GM18520 (cell line): ENCODE measurements at regions not wholly inside any gene's neighbourhood (a gene's known extent, or its start where the extent isn't known, plus 50 kb on each side); places are given as distances from the start of the nearest gene placed in this dataset.

Experiments used
- ATAC-seq: cut with Tn5 transposase; IDR thresholded peaks from one replicate; pipeline ENCODE4 v1.9.1; 2021; ENCODE audit not compliant: unreplicated experiment

- ATAC-seq = no peak
These were observed 96.1 kb downstream of the ARL4A start for GRCh38 chr7:12783421-12784095.

GRCh38 chr7:12785473-12785872 is 98.0 kb downstream of the ARL4A start:
- ATAC-seq = no peak

DNA sequence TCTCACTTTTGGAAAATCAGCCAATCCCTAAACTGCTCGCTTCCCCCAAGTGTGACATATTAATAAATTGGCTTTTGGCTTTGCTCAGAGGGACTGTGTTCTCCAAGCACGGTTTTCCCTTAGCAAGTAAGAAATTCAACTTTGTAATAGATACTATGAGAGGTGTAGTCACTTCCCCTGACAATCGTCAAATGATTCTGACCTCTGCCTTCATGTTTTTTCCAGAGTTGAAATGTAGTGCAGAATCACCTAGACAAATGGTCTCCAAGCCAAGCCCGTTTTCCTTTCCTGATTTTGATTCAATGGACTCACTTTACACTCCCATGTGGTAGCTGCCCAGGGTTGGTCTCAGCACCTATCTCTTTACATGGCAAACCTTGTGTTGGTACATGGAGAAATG is 99.1 kb downstream of the ARL4A start:
- ATAC-seq = no peak

GRCh38 chr7:12788171-12788570 is 100.7 kb downstream of the ARL4A start:
- ATAC-seq = no peak

GRCh38 chr7:12788591-12788990 is 101.2 kb downstream of the ARL4A start:
- no peak for ATAC-seq

DNA sequence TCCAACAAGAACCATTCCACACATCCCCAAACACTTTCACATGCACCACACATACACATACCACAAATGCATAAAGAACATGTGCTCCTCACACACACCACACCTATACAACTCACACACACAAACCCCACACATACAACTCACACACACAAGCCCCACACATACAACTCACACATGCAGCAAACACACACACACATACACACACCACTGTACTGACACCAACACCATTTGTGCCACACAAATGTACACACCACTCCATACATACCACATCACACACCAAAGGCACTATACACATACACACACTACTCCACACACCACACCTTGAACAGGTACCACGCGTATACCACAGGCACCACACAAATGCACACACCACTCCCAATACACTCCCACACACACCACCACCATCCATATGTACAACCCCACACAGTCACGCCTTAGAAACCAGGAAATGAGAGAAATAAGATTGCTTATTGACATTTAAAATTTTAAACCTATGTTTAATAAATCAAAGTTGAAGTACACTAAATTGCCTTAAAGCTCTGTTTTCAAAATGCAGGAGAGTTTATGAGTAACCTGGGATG is 107.4 kb downstream of the ARL4A start:
- ATAC-seq = no peak

DNA sequence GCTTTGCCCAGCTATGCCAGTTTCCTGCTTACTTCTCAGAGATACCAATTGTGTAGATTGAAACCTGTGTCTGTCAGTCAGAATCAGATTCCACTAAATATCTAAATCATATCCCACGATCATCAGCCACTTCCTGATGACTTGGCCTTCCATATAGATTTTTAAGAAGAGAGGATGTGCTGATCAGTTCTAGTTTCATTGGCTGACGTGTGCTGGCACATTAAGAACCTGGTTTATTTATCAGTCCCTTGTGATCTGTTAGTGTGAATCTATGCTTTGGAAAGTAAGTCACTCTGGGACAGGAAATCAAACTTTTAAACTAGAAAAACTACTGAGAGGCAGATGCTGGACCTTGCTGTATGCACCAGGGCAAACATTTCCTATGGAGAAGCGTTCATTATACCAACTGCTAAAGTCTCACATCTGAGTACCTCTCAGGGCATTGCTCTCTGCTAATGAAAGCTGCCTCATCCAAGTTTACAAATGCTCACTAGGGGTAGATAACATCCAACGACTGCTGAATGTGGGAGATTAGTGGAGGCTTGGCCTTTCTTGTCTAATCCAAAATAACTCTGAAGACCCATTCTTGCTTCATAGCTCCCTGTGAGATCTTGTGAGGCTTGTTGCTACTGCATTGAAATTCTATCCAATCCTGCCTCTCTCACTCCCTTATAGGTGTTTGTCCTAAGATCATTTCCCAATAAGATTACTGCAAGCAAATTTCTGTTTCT is 109.1 kb downstream of the ARL4A start:
- ATAC-seq = no peak

DNA sequence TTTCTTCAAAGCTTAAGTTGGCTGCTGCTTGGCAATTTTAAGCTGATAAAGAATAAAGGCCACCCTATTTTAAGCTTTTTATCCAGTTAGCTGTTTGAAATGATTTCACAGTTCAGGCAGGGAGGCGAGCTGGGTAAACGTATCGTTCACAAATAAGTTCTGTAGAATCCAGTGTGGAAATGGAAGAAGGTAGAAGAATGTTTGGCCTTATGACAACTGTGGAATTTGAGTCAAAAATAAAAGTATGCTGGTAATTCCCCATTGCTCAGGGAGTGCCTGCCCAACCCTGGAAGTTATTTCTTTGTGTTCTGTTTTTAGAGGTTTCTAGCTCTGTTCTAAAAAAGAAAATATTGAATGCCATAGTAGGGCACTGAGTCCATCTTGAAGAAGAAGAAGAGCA is 113.1 kb downstream of the ARL4A start:
- no peak for ATAC-seq

DNA sequence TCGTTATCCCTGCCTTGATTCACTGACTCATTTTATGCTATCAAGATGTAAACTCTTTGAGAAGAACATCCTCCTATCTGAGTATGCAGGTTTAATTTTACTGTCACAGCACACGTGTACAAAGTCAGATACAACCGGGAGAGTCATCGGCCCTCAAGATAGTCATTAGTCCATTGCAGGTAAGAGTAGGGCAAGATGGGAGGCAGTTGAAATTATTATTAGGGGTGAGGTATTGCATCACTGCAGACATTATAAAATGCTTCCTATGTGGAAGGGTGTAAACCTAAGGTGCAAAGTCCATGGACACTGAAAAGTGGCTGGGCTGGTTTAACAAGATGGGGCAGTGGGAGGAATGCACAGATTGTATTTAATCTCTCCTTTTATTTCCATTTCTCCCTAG is 113.7 kb downstream of the ARL4A start:
- ATAC-seq = no peak

DNA sequence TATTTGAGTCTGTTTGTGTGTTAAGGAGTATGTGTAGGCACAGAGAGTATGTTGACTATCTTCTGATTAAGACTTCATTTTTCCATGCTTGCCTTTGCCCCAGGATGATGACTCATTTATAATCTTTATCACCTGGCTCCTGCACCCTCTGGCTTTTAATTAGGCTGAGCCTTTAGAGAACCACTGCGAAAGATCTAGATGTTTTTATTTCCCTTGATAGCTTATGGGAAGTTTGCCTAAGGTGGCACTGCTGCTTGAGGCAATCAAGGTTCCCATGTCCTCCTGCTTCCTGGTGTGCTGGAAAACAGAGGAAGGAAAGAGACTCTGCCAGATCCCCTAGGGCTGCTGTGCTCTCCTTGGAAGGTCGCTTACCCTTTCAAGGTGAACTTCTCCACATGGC is 114.6 kb downstream of the ARL4A start:
- ATAC-seq = no peak

GRCh38 chr7:12803542-12803941 is 116.1 kb downstream of the ARL4A start:
- ATAC-seq = no peak

DNA sequence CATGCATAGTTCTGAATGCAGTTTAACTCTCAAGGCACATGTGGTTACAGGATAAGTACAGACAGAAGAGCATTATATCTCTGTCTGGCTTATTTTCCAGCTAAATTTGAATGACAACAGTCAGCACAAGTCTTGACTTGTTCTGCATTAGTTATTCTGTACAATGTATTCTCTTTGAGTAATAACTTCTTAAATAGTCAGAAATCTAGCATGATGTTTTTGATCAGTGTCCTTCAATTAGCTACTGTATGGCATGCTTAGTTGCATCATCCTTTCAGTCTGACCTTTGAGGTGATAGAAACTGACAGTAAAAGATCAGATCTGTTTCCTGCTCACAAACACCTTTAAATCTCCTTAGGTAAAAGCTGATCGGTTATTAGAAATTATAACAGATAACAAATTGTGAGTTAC is 118.1 kb downstream of the ARL4A start:
- no peak for ATAC-seq

DNA sequence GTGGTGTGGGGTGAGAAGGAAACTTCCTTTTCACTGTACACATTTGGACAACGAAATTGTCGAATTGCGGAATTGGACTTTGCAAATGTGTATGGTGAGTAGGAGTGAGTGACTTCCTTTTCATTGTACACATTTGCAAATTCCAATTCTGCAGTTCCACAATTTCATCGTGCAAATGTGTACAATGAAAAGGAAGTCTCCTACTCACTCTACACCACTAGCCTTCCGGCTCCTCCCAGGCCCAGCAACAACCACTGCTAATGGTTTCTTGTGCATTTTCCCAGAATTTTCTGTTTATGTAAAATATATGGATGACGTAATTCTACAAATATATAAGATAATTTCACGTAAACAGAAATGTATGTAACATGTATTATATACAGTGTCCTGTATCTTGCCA is 118.5 kb downstream of the ARL4A start:
- ATAC-seq = no peak

DNA sequence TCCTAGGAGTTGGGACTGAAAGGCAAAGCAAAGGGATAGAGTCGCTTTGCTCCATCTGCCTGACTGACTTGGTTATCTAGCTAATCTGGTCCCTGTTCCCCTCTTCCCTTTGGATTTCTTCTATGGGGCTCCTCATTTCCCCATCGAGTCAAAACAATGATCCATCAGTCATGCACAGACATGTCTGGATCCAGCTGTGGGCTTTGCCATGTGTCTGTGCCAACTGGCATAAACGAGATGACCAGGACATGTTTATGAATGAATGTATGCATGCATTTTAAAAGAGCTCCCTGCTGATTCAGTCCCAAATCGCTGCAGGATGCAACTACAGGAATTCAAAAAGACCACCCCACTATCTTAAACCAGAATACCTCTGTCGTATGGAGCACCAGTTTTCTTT is 122.0 kb downstream of the ARL4A start:
- ATAC-seq = no peak

GRCh38 chr7:12812111-12812510 is 124.7 kb downstream of the ARL4A start:
- no peak for ATAC-seq

- ATAC-seq = no peak
These were observed 126.7 kb downstream of the ARL4A start for GRCh38 chr7:12814107-12814506.

- ATAC-seq = no peak
These were observed 127.4 kb downstream of the ARL4A start for GRCh38 chr7:12814828-12815227.

DNA sequence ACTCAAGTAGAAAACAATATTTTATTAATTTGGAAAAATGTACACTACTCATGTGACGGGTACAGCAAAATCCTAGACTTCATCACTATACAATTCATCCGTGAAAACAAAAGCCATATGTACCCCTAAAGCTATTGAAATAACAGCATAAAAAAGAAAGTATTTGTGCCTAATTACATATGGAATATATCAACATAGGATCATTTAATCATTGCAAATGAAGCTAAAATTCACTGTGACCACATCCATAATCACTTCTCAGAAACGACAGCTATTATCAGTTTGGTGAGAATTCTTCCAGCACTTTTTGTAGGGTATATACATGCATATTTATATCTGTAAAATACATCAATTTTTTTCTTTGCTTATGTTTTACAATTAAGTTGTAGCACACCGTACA is 128.0 kb downstream of the ARL4A start:
- no peak for ATAC-seq

- ATAC-seq = no peak
These were observed 128.4 kb downstream of the ARL4A start for GRCh38 chr7:12815871-12816270.

DNA sequence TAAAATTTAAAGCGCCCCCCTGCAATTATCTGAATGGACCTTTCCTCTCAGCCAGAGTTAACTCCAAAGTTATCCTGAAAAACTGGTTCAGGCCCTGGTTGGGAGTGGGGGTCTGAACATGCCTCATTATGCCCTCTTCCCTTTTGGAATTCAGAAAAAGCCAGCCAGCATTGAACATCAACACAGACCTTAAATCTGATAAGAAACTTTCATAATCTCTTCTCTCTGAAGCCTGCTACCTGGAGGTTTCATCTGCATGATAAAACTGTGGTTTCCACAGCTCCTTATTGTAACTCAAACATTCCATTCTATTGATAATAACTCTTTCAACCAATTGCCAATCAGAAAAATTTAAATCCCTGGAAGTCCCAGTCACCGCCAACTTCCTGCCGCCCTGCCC is 133.3 kb downstream of the ARL4A start:
- ATAC-seq = no peak

GRCh38 chr7:12821746-12822145 is 134.3 kb downstream of the ARL4A start:
- no peak for ATAC-seq

GRCh38 chr7:12826079-12826478 is 138.6 kb downstream of the ARL4A start:
- no peak for ATAC-seq
